ENCODE measurements at regions not wholly inside any gene's neighbourhood (a gene's known extent, or its start where the extent isn't known, plus 50 kb on each side); places are given as distances from the start of the nearest gene placed in this dataset.

DNA sequence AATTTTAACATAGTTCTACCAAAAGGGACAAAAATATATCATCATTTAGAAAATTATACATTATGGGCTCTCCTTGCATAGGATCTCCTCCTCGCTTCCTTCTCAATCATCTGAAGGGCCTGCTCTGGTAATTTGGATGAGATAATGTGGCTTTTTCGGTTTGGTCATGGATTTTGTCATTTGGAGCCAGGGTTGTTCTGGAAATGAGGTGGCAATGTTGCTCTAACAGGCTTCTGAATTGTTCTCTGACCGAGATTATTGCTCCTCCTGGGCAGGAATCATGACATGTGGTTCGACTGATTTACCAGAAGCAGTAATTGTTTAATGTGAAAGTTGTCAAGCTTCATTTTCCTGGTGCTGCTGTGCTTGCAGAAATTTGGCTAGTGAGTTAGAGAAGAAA, 194.7 kb upstream of the ERBB4 start:
- no peaks in the 10 kb centered on the region for H3K36me3 Mint-ChIP-seq (ENCODE audit: insufficient read depth in 1 of 3, low read depth in 3 of 3)
- no peak overlapping the region for H4K5ac ChIP-seq (ENCODE audit: insufficient read length, low read depth, low read length)

More for the DNA sequence above, 194.7 kb upstream of the ERBB4 start:
- H4K91ac ChIP-seq (ENCODE audit: insufficient read length, low read depth, low read length) = no peak overlapping the region
- H3K23ac ChIP-seq (ENCODE audit: insufficient read length, low read depth, low read length) = no peak overlapping the region
- no peak overlapping the region for H3K14ac ChIP-seq (ENCODE audit: insufficient read depth, low read length)
- no peak overlapping the region for H3K27ac ChIP-seq (ENCODE audit: insufficient read length, low read depth, low read length)
- no peak for DNase-seq
- H3K79me1 ChIP-seq (ENCODE audit: insufficient read depth, low read depth, low read length, poor library complexity, severe bottlenecking) = no peaks in the 10 kb centered on the region
- no peak overlapping the region for H2AFZ ChIP-seq (ENCODE audit: low read length)
- no peak overlapping the region for H3K4me2 ChIP-seq (ENCODE audit: insufficient read depth, insufficient read length, low read length)
- no peaks in the 10 kb centered on the region for H3K27me3 Mint-ChIP-seq (ENCODE audit: low read depth)
- H2BK120ac ChIP-seq (ENCODE audit: low read depth, low read length, poor library complexity, severe bottlenecking) = no peak overlapping the region
- no peaks in the 10 kb centered on the region for H3K4me1 ChIP-seq (ENCODE audit: insufficient read depth, low read length)
- H2BK20ac ChIP-seq (ENCODE audit: low read depth, low read length, poor library complexity, severe bottlenecking) = no peak overlapping the region
- no peak overlapping the region for H2BK5ac ChIP-seq (ENCODE audit: insufficient read length, low read length)
- no peaks in the 10 kb centered on the region for H3K4me1 Mint-ChIP-seq
- H4K8ac ChIP-seq (replicated peaks; ENCODE audit: insufficient read length, low read depth, low read length) = no peak overlapping the region
- H2AK5ac ChIP-seq (ENCODE audit: insufficient read length, low read length) = no peak overlapping the region
- WGBS (ENCODE audit: extremely low coverage, insufficient read length, low lambda C conversion rate) = no CpG with 5 or more reads among the region's 4 CpGs
- H3K27ac Mint-ChIP-seq = no peak overlapping the region
- H3T11ph ChIP-seq (ENCODE audit: low read length) = no peak overlapping the region
- no peak overlapping the region for H3K18ac ChIP-seq (ENCODE audit: insufficient read length, low read depth, low read length)
- no peak overlapping the region for H3K4me3 Mint-ChIP-seq
- no peak overlapping the region for H3K9ac ChIP-seq (ENCODE audit: extremely low read depth, insufficient read length, low read length)
- no peaks in the 10 kb centered on the region for H3K27me3 ChIP-seq (ENCODE audit: insufficient read depth, low read length)
- no peak overlapping the region for H2BK12ac ChIP-seq (ENCODE audit: insufficient read length, low read depth, low read length)
- H3K9me3 Mint-ChIP-seq = no peaks in the 10 kb centered on the region
- H4K20me1 ChIP-seq (ENCODE audit: control insufficient read depth, insufficient read depth, insufficient read length) = no peaks in the 10 kb centered on the region
- no peak overlapping the region for H3K4ac ChIP-seq (ENCODE audit: low read depth, low read length)
- no peaks in the 10 kb centered on the region for H3K79me2 ChIP-seq (ENCODE audit: insufficient read depth, low read length)
- H3K23me2 ChIP-seq (ENCODE audit: insufficient read length, low read depth, low read length, poor library complexity, severe bottlenecking) = no peaks in the 10 kb centered on the region
- H3K56ac ChIP-seq (ENCODE audit: insufficient read length, low read depth, low read length) = no peak overlapping the region
- TF ChIP-seq CTCF (conservative IDR thresholded peaks at IDR 0.05) = no peak
- H3K9me3 ChIP-seq (ENCODE audit: control insufficient read depth, low read depth, low read length) = no peaks in the 10 kb centered on the region
- H2BK15ac ChIP-seq (ENCODE audit: low read depth, low read length) = no peak overlapping the region
